ENCODE measurements at regions not wholly inside any gene's neighbourhood (a gene's known extent, or its start where the extent isn't known, plus 50 kb on each side); places are given as distances from the start of the nearest gene placed in this dataset.
"Not testable (repeated sequence)": the region's sequence is repeated elsewhere in the genome, so short reads cannot be mapped to it uniquely, and the experiment has no call there.

GRCh38 chr3:26106228-26106627 is 316.3 kb downstream of the OXSM start:
- no peaks in the 10 kb centered on the region for H3K27me3 Mint-ChIP-seq (ENCODE audit: low read depth)
- no peak overlapping the region for H3K4me3 Mint-ChIP-seq
- no peaks in the 10 kb centered on the region for H3K36me3 Mint-ChIP-seq (ENCODE audit: low read depth)
- H3K4me1 Mint-ChIP-seq (ENCODE audit: low read depth) = no peaks in the 10 kb centered on the region
- H3K27ac Mint-ChIP-seq = no peak overlapping the region
- H3K9me3 Mint-ChIP-seq = peaks cover 5% of the 10 kb centered on the region
- no peak for DNase-seq (ENCODE audit: low spot score)

GRCh38 chr3:26108846-26109489 is 319.1 kb downstream of the OXSM start:
- H3K9me3 Mint-ChIP-seq = peaks cover 5% of the 10 kb centered on the region
- no peak for DNase-seq (ENCODE audit: low spot score)
- H3K4me1 Mint-ChIP-seq (ENCODE audit: low read depth) = no peaks in the 10 kb centered on the region
- H3K4me3 Mint-ChIP-seq = no peak overlapping the region
- H3K27ac Mint-ChIP-seq = no peak overlapping the region
- H3K36me3 Mint-ChIP-seq (ENCODE audit: low read depth) = no peaks in the 10 kb centered on the region
- no peaks in the 10 kb centered on the region for H3K27me3 Mint-ChIP-seq (ENCODE audit: low read depth)

- no peak for DNase-seq (ENCODE audit: low spot score)
- H3K27ac Mint-ChIP-seq = no peak overlapping the region
- H3K27me3 Mint-ChIP-seq (ENCODE audit: low read depth) = no peaks in the 10 kb centered on the region
- H3K4me1 Mint-ChIP-seq (ENCODE audit: low read depth) = no peaks in the 10 kb centered on the region
- H3K9me3 Mint-ChIP-seq = peaks cover 1% of the 10 kb centered on the region
- no peak overlapping the region for H3K4me3 Mint-ChIP-seq
- no peaks in the 10 kb centered on the region for H3K36me3 Mint-ChIP-seq (ENCODE audit: low read depth)
Observed at GRCh38 chr3:26114851-26115250, 325.0 kb downstream of the OXSM start.

GRCh38 chr3:26118165-26118564 is 328.3 kb downstream of the OXSM start:
- H3K27ac Mint-ChIP-seq = no peak overlapping the region
- no peak overlapping the region for H3K4me3 Mint-ChIP-seq
- no peaks in the 10 kb centered on the region for H3K27me3 Mint-ChIP-seq (ENCODE audit: low read depth)
- H3K4me1 Mint-ChIP-seq (ENCODE audit: low read depth) = no peaks in the 10 kb centered on the region
- DNase-seq (ENCODE audit: low spot score) = no peak
- no peaks in the 10 kb centered on the region for H3K36me3 Mint-ChIP-seq (ENCODE audit: low read depth)
- H3K9me3 Mint-ChIP-seq = no peaks in the 10 kb centered on the region

GRCh38 chr3:26132942-26133341 is 343.1 kb downstream of the OXSM start:
- H3K27ac Mint-ChIP-seq = no peak overlapping the region
- DNase-seq (ENCODE audit: low spot score) = no peak
- no peaks in the 10 kb centered on the region for H3K36me3 Mint-ChIP-seq (ENCODE audit: low read depth)
- no peak overlapping the region for H3K4me3 Mint-ChIP-seq
- H3K4me1 Mint-ChIP-seq (ENCODE audit: low read depth) = no peaks in the 10 kb centered on the region
- no peaks in the 10 kb centered on the region for H3K27me3 Mint-ChIP-seq (ENCODE audit: low read depth)
- peaks cover 12% of the 10 kb centered on the region for H3K9me3 Mint-ChIP-seq

- Mint-ChIP-seq H3K4me1 (ENCODE audit: low read depth) (no peaks in the 10 kb centered on the region), H3K36me3 (ENCODE audit: low read depth) (no peaks in the 10 kb centered on the region), H3K4me3 (no peak overlapping the region), H3K27ac (no peak overlapping the region), H3K9me3 (peaks cover 23% of the 10 kb centered on the region), H3K27me3 (ENCODE audit: low read depth) (no peaks in the 10 kb centered on the region)
- no peak for DNase-seq (ENCODE audit: low spot score)
Observed at GRCh38 chr3:26141296-26141695, 351.4 kb downstream of the OXSM start.

GRCh38 chr3:26145769-26146168 is 355.9 kb downstream of the OXSM start:
- Mint-ChIP-seq H3K27ac (no peak overlapping the region), H3K27me3 (ENCODE audit: low read depth) (no peaks in the 10 kb centered on the region), H3K9me3 (peaks cover 26% of the 10 kb centered on the region), H3K4me1 (ENCODE audit: low read depth) (no peaks in the 10 kb centered on the region), H3K4me3 (no peak overlapping the region), H3K36me3 (ENCODE audit: low read depth) (no peaks in the 10 kb centered on the region)
- DNase-seq (ENCODE audit: low spot score) = no peak

- H3K36me3 Mint-ChIP-seq (ENCODE audit: low read depth); H3K4me3 Mint-ChIP-seq; H3K27ac Mint-ChIP-seq; DNase-seq (ENCODE audit: low spot score); H3K9me3 Mint-ChIP-seq; H3K27me3 Mint-ChIP-seq (ENCODE audit: low read depth); H3K4me1 Mint-ChIP-seq (ENCODE audit: low read depth): not testable (repeated sequence)
Observed at GRCh38 chr3:26157428-26157827, 367.5 kb downstream of the OXSM start.

- Mint-ChIP-seq H3K27me3 (ENCODE audit: low read depth) (no peaks in the 10 kb centered on the region), H3K36me3 (ENCODE audit: low read depth) (no peaks in the 10 kb centered on the region), H3K4me1 (ENCODE audit: low read depth) (no peaks in the 10 kb centered on the region), H3K27ac (no peak overlapping the region), H3K4me3 (no peak overlapping the region), H3K9me3 (peaks cover 17% of the 10 kb centered on the region)
- DNase-seq (ENCODE audit: low spot score) = no peak
Observed at GRCh38 chr3:26171006-26171405, 381.1 kb downstream of the OXSM start.

GRCh38 chr3:26191556-26191955 is 401.7 kb downstream of the OXSM start:
- no peak overlapping the region for H3K27ac Mint-ChIP-seq
- H3K36me3 Mint-ChIP-seq (ENCODE audit: low read depth) = no peaks in the 10 kb centered on the region
- no peak overlapping the region for H3K4me3 Mint-ChIP-seq
- H3K4me1 Mint-ChIP-seq (ENCODE audit: low read depth) = no peaks in the 10 kb centered on the region
- no peak for DNase-seq (ENCODE audit: low spot score)
- H3K27me3 Mint-ChIP-seq (ENCODE audit: low read depth) = no peaks in the 10 kb centered on the region
- H3K9me3 Mint-ChIP-seq = peaks cover 10% of the 10 kb centered on the region

- Mint-ChIP-seq H3K4me3 (no peak overlapping the region), H3K9me3 (peaks cover 10% of the 10 kb centered on the region), H3K27me3 (ENCODE audit: low read depth) (no peaks in the 10 kb centered on the region), H3K27ac (no peak overlapping the region), H3K36me3 (ENCODE audit: low read depth) (no peaks in the 10 kb centered on the region), H3K4me1 (ENCODE audit: low read depth) (no peaks in the 10 kb centered on the region)
- no peak for DNase-seq (ENCODE audit: low spot score)
Observed at GRCh38 chr3:26193558-26193957, 403.7 kb downstream of the OXSM start.

- Mint-ChIP-seq H3K9me3 (no peaks in the 10 kb centered on the region), H3K27me3 (ENCODE audit: low read depth) (no peaks in the 10 kb centered on the region), H3K27ac (no peak overlapping the region), H3K36me3 (ENCODE audit: low read depth) (no peaks in the 10 kb centered on the region), H3K4me3 (no peak overlapping the region), H3K4me1 (ENCODE audit: low read depth) (no peaks in the 10 kb centered on the region)
- DNase-seq (ENCODE audit: low spot score) = no peak
Observed at GRCh38 chr3:26196781-26197180, 406.9 kb downstream of the OXSM start.

GRCh38 chr3:26198609-26199008 is 408.7 kb downstream of the OXSM start:
- Mint-ChIP-seq H3K9me3 (no peaks in the 10 kb centered on the region), H3K4me3 (no peak overlapping the region), H3K36me3 (ENCODE audit: low read depth) (no peaks in the 10 kb centered on the region), H3K4me1 (ENCODE audit: low read depth) (no peaks in the 10 kb centered on the region), H3K27me3 (ENCODE audit: low read depth) (no peaks in the 10 kb centered on the region), H3K27ac (no peak overlapping the region)
- no peak for DNase-seq (ENCODE audit: low spot score)

- Mint-ChIP-seq H3K27ac (no peak overlapping the region), H3K9me3 (no peaks in the 10 kb centered on the region), H3K36me3 (ENCODE audit: low read depth) (no peaks in the 10 kb centered on the region), H3K4me3 (no peak overlapping the region), H3K27me3 (ENCODE audit: low read depth) (no peaks in the 10 kb centered on the region), H3K4me1 (ENCODE audit: low read depth) (no peaks in the 10 kb centered on the region)
- DNase-seq (ENCODE audit: low spot score) = no peak
Observed at GRCh38 chr3:26202169-26202568, 412.3 kb downstream of the OXSM start.

GRCh38 chr3:26205475-26205874 is 415.6 kb downstream of the OXSM start:
- no peak for DNase-seq (ENCODE audit: low spot score)
- Mint-ChIP-seq H3K4me1 (ENCODE audit: low read depth) (no peaks in the 10 kb centered on the region), H3K36me3 (ENCODE audit: low read depth) (no peaks in the 10 kb centered on the region), H3K27me3 (ENCODE audit: low read depth) (no peaks in the 10 kb centered on the region), H3K27ac (no peak overlapping the region), H3K4me3 (no peak overlapping the region), H3K9me3 (no peaks in the 10 kb centered on the region)
